ENCODE measurements at regions not wholly inside any gene's neighbourhood (a gene's known extent, or its start where the extent isn't known, plus 50 kb on each side); places are given as distances from the start of the nearest gene placed in this dataset.

GRCh38 chrX:137483554-137483953 is 82.4 kb upstream of the ZIC3 start:
- ATAC-seq, result no peak
- intact Hi-C loops (cut with DNase I, micrococcal nuclease), result no loop called here
- DNase-seq, result no peak

GRCh38 chrX:137482136-137482535 is 83.8 kb upstream of the ZIC3 start:
- intact Hi-C loops (cut with DNase I, micrococcal nuclease), result no loop called here
- DNase-seq, result no peak
- ATAC-seq, result no peak

DNA sequence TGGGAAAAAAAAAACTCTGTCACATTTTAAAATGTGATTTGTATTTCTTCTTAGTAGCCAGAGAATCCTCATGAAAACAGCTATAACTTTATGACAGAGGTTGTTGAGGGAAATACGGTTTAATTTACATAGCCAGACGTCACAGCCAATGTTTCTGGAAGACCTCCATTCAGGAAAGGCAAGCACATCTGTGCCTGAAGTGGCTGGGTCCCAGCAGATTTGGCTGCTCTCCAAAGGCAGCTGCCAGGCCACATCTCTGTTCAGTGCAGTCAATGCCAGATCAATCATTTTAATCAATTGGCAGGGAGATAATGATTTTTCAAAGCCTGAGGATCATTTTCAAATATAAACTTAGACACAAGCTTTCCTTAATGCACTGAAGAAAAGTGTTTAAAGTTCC is 86.5 kb upstream of the ZIC3 start:
- no peak for DNase-seq
- ATAC-seq, result no peak
- intact Hi-C loops (cut with DNase I, micrococcal nuclease), result no loop called here

DNA sequence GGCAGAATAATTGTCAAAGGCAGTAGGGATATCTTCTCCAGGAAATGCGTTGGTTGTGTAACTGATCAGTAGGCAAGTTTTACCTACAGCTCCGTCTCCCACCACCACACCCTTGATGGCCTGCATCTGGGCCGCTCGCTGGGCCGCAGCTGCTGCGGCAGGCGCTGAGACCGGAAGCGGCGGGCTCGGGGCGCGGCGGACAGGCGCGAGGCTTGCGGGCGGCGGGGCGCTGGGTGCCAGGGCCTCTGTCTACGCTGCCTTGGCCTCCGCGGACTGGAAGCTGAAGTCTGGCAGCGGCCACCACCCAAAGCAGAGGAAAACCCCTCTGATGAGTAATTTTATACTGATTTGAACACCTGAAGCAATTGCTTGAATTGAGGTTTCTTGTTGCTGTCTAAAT is 124.2 kb upstream of the ZIC3 start:
- DNase-seq (no peak), ATAC-seq (no peak)
- intact Hi-C loops (cut with DNase I, micrococcal nuclease), result no loop called here

DNA sequence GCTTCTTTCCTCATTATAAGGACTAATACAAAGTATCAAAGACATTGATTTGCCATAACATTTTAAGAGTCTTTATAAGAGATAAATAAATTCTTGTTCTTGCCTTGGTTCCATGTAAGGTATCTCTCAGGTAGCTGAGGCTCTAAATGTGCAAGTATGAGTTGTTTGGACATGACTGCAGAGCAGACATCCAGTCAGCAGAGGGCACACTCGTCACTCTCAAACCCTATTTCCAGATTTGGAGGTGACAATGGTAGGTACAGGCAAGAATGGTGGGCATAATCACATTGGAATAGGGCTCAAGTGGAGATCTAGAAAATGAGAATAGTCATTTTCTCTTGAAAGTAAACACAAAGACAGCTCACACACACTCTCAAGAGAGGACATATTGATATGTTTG is 133.3 kb upstream of the ZIC3 start:
- ATAC-seq (no peak), DNase-seq (no peak)
- intact Hi-C loops (cut with DNase I, micrococcal nuclease), result no loop called here

DNA sequence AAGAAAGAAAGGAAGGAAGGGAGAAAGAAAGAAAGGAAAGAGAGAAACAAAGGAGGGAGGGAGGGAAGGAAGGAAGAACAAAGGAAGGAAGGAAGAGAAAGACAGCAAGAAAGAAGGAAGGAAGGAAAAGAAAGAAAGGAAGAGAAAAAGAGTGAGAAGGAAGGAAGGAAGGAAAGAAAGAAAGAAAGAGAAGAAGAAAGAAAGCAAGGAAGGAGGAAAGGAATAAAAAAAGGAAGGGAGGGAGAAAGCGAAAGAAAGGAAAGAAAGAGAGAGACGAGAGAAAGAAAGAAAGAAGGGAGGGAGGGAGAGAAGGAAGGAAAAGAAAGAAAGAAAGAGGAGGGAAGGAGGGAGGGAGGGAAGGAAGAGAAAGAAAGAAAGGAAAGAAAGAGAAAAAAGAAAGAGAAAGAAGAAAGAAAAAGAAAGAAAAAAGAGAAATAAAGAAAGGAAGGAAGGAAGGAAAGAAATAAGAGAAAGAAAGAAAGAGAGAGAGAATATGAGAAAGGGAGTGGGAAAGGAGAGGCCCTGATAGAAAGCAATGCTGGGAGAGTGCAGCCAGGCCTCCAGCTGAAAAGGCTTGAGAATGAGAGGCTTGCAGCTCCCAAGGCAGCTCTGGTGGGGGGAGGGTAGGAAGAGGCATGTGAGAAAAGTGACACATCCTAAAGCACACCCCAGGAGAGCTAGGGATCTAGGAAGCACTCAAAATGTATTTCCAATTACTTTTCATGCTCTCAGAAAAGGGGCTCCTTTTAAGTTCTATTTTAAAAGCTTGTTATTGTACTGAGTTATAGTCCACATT is 134.0 kb upstream of the ZIC3 start:
- intact Hi-C loops (cut with DNase I, micrococcal nuclease), result no loop called here
- ATAC-seq, result no peak
- no peak for DNase-seq

- no peak for ATAC-seq
- intact Hi-C loops (cut with DNase I, micrococcal nuclease), result no loop called here
These were observed 134.9 kb upstream of the ZIC3 start for GRCh38 chrX:137430984-137431475.

DNA sequence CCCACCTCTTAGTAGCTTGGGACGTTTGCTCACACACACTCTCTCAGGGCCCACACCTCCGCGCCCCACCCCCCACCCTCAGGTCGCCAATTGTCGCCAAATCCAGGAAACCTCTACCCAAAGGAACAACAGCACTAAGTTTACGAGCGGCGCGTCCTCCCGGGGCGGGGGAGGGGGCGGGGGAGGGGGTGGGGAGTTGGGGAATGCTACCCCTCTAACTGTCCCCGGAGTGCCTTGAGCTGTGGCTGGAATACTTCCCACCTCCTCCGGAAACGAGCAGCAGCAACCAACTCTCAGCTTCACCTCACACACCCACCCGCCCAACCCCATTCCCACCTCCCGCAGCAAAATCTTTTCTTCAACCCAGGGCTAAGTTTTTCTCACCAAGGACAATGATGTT is 135.6 kb upstream of the ZIC3 start:
- DNase-seq, result no peak
- intact Hi-C loops (cut with DNase I, micrococcal nuclease), result no loop called here
- no peak for ATAC-seq

More at GRCh38 chrX:137430984-137431475, 134.9 kb upstream of the ZIC3 start:
- DNase-seq, result no peak

GRCh38 chrX:137428766-137429591 is 136.9 kb upstream of the ZIC3 start:
- intact Hi-C loops (cut with DNase I, micrococcal nuclease), result no loop called here
- ATAC-seq (no peak), DNase-seq (no peak)

DNA sequence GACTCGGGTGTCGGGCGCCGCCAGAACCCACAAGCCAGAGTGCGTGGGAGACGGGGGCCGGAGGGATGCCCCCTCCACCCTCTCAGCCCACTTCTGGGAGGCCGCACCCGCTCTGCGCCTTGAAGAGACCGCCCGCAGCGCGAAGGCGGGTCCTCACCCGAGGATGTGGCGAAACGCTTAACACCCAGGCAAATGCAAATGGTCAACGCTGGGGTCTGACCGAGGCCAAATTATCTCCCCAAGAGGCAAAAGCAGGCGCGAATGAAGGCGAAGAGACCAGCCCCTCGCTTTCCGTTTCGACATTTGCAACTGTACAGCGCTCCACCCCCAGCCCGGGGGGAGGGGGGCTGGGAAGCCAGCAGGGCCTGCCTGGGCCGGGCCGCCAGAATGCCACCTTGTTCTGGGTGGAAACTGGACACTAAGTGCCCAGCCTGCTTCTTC is 137.7 kb upstream of the ZIC3 start:
- no peak for DNase-seq
- intact Hi-C loops (cut with DNase I, micrococcal nuclease), result no loop called here

DNA sequence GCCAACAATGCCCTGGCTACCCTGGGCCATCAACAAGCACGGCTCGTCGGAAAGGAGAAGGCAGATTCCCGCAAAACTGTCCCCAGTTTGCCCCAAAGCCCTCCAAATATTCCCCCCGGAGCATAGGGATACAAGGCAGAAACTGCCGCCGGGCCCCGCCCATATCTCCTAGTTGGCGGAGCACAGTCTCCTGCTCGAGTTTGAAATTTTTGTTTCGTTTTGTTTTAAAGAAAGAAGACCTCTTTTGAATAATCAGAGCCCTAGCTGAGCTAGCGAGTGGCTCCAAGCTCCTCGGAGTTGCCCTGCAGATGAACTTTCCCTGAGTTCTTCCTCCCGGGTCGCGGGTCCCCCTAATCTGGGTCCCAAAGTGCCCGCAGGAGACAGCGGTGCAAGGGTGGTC is 138.1 kb upstream of the ZIC3 start:
- no peak for DNase-seq
- ATAC-seq, result no peak
- intact Hi-C loops (cut with DNase I, micrococcal nuclease), result no loop called here

More for the DNA sequence above, 137.7 kb upstream of the ZIC3 start:
- ATAC-seq, result no peak

DNA sequence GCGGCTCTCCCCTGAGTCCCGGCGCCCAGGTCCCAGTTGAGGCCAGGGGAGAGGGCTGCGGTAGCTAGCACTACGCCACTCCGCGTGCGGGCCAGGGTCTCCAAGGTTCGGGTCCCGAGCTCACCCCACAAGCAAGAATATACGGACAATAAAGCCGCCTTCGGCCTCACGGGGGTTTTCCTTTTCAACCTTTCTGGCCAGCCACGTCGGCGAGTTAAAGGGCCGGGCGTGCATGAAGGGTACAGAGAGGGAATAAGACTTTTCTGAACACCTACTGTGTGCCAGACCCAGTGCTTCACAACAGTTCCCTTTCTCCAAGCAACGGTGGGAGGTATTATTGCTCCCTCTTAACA is 138.5 kb upstream of the ZIC3 start:
- ATAC-seq (no peak), DNase-seq (no peak)
- intact Hi-C loops (cut with DNase I, micrococcal nuclease), result no loop called here

- no peak for DNase-seq
- intact Hi-C loops (cut with DNase I, micrococcal nuclease), result no loop called here
- no peak for ATAC-seq
These were observed 139.1 kb upstream of the ZIC3 start for GRCh38 chrX:137426695-137427425.

DNA sequence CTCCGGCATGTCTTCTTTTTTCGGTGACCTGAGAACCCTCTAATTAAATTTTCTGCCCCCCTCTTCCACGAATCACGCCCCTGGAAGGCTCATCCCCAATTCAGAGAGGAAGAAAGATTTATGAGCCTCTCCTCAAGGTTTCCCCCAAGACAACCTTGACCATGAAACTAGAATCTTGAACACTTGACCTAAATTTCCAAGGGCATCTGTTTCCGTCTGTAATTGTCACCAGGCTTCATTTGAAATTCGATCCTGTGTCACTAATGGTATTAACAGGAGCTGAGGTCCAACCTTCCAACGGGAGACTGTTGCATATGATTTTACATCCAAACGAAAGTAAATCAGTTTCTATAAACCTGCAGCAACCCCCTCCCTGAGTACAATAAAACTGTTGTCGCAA is 139.9 kb upstream of the ZIC3 start:
- DNase-seq (no peak), ATAC-seq (no peak)
- intact Hi-C loops (cut with DNase I, micrococcal nuclease), result no loop called here

GRCh38 chrX:137425273-137425902 is 140.5 kb upstream of the ZIC3 start:
- DNase-seq (no peak), ATAC-seq (no peak)
- intact Hi-C loops (cut with DNase I, micrococcal nuclease), result no loop called here

DNA sequence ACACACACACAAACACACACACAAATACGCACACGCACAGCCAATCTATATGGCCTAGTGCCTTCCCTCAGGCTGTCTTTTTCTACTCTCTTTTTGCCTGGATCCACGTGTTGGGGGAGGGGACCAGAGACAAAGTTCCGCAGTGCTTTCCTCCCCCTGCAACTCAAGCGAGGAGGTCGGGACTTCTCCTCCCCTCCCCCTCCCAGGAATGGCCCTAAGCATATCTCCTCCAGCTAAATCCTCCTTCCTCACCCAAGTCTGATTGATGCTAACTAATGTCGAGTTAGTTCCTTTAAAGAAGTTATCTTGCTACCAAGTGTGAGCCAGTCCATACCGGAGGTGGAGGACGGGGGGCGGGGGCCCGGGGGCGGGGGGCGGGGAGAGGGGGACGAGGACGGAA is 141.2 kb upstream of the ZIC3 start:
- intact Hi-C loops (cut with DNase I, micrococcal nuclease), result no loop called here
- no peak for ATAC-seq
- no peak for DNase-seq

GRCh38 chrX:137423241-137423640 is 142.7 kb upstream of the ZIC3 start:
- no peak for ATAC-seq
- intact Hi-C loops (cut with DNase I, micrococcal nuclease), result no loop called here
- DNase-seq, result no peak

DNA sequence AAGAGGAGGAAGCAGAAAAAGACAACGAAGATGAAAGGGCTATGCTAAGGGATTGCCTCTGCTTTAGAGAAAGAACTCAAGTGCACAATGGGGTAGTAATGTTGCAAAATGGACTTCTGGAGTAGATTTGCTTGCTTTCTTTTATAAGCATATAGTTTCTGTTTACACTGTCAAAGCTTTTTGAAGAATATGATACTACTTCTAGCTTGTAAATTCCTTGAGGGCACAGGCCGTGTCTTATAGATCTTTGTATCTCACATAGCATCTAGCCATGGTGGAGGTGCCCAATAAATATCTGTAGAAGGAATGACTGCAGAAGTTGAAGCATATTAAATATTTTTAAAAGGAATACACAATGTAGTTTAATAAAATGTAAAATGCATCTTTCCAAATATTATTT is 147.8 kb upstream of the ZIC3 start:
- ATAC-seq, result no peak
- no peak for DNase-seq
- intact Hi-C loops (cut with DNase I, micrococcal nuclease), result no loop called here

DNA sequence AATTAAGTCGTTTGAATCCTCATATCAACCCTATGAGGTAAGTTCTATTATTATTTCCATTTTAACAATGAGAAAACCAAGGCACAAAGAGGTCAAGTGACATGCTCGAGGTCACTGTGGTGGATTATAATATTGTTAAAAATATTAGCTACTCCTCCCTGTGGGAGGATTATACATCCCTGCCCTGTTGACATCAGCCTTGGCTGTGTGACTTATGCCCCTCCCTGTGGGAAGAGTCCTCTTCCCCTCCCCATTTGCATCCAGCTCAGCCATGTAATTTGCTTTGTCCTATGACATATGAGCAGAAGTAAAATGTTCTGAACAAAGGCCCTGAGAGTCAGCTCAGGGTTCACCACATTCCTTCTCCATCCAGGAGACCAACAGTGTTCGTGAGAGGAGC is 152.7 kb upstream of the ZIC3 start:
- intact Hi-C loops (cut with DNase I, micrococcal nuclease), result no loop called here
- DNase-seq (no peak), ATAC-seq (no peak)

All from left colon (tissue), 2 donors.